ENCODE measurements at regions not wholly inside any gene's neighbourhood (a gene's known extent, or its start where the extent isn't known, plus 50 kb on each side); places are given as distances from the start of the nearest gene placed in this dataset.

DNA sequence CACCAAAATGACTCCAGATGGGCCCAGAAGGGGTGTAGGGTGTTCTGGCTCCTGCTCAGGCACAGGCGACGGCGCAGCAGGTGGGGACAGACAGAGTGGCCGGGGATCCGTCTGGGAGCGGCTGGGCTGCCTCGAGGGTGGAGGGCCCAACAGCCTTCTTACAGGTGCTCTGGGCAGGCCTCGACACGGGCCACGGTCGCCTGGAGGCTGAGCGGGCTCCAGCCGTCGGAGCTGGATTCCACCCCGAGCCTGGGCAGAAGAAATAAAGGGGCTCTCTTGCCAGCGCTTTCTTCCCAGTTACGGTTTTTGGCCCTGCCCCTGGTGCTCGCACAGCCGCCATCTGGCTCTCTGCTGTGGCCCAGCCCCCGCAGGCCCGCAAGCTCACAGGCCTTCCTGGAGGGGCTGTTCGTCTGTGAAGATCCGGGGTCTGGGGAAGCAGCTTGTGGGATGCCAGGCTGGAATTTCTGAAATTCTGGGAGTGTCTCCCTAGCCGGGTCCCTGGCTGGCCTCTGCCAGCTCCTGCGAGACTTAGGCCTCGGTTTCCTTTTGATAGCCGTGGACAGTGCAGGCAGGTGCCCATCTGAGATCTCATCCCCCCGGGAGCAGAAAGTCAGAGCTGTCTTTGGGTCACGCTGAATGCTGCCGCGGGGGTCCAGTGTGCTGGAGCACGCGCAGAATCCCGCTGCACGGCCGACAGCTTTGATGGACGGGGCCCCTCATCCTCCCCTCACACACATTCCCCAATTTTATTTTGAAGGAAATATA is 122.7 kb downstream of the PAPOLA start:
- TF ChIP-seq, protein P1, sequence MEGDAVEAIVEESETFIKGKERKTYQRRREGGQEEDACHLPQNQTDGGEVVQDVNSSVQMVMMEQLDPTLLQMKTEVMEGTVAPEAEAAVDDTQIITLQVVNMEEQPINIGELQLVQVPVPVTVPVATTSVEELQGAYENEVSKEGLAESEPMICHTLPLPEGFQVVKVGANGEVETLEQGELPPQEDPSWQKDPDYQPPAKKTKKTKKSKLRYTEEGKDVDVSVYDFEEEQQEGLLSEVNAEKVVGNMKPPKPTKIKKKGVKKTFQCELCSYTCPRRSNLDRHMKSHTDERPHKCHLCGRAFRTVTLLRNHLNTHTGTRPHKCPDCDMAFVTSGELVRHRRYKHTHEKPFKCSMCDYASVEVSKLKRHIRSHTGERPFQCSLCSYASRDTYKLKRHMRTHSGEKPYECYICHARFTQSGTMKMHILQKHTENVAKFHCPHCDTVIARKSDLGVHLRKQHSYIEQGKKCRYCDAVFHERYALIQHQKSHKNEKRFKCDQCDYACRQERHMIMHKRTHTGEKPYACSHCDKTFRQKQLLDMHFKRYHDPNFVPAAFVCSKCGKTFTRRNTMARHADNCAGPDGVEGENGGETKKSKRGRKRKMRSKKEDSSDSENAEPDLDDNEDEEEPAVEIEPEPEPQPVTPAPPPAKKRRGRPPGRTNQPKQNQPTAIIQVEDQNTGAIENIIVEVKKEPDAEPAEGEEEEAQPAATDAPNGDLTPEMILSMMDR (IDR thresholded peaks at IDR 0.05; ENCODE audit: poor library complexity): no peak
- TF ChIP-seq EZH2 (IDR thresholded peaks at IDR 0.05; ENCODE audit: borderline replicate concordance) (no peak), EZH2phosphoT487 (IDR thresholded peaks at IDR 0.05; ENCODE audit: low read depth, severe bottlenecking, unreplicated experiment) (no peak)
- Histone ChIP-seq H3K36me3 (replicated peaks; ENCODE audit: insufficient read depth, low read depth) (no peaks in the 10 kb centered on the region), H3K27ac (no peak overlapping the region), H4K20me1 (ENCODE audit: insufficient read depth, poor library complexity, severe bottlenecking) (no peaks in the 10 kb centered on the region), H3K4me2 (no peak overlapping the region), H3K4me1 (ENCODE audit: insufficient read depth) (no peaks in the 10 kb centered on the region), H3K27me3 (peaks cover 3% of the 10 kb centered on the region), H3K9me2 (replicated peaks; ENCODE audit: insufficient read depth) (no peaks in the 10 kb centered on the region), H3K4me3 (no peak overlapping the region), H3K79me2 (no peaks in the 10 kb centered on the region), H3K9me3 (ENCODE audit: low read depth) (no peaks in the 10 kb centered on the region), H2AFZ (no peak overlapping the region)
- DNase-seq (ENCODE audit: low spot score): no peak
- 90% methylated on average over 37 of the region's 37 CpGs for WGBS (ENCODE audit: low lambda C conversion rate, missing lambda C conversion rate)

DNA sequence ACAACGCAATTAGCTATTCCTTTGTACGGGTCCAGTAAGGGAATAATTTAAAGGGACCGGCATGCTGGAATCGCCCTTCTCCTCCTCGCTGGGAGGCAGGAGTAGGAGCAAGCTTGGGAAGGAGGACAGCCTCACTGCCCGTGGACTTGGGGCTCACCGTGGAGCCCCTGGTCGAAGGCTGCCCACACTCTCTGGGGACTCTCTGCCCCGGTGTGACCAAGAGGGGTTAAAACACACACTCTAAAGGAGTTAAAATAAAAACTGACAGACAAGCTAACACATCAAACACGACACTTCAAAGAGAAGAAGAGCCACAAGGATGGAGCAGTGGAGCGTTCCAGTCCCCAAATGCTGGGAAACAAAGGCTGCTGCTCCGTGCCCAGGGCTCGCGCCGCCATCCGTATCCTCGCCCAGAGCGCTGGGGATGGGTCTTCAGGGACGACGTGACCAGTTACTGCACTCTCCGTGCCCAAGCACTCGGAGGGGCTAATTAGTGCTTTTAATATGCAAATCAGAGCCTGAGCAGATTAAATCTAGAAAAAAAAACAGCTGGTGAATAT is 123.3 kb downstream of the PAPOLA start:
- no peak for DNase-seq (ENCODE audit: low spot score)
- WGBS (ENCODE audit: low lambda C conversion rate, missing lambda C conversion rate): 81% methylated on average over 22 of the region's 22 CpGs
- Histone ChIP-seq H4K20me1 (ENCODE audit: insufficient read depth, poor library complexity, severe bottlenecking) (no peaks in the 10 kb centered on the region), H3K4me1 (ENCODE audit: insufficient read depth) (no peaks in the 10 kb centered on the region), H2AFZ (no peak overlapping the region), H3K4me3 (no peak overlapping the region), H3K36me3 (replicated peaks; ENCODE audit: insufficient read depth, low read depth) (no peaks in the 10 kb centered on the region), H3K27ac (no peak overlapping the region), H3K79me2 (no peaks in the 10 kb centered on the region), H3K4me2 (no peak overlapping the region), H3K27me3 (peaks cover 3% of the 10 kb centered on the region), H3K9me3 (ENCODE audit: low read depth) (no peaks in the 10 kb centered on the region), H3K9me2 (replicated peaks; ENCODE audit: insufficient read depth) (no peaks in the 10 kb centered on the region)
- TF ChIP-seq, protein P1 (IDR thresholded peaks at IDR 0.05; ENCODE audit: poor library complexity): no peak
- no peak for TF ChIP-seq EZH2 (IDR thresholded peaks at IDR 0.05; ENCODE audit: borderline replicate concordance)
- no peak for TF ChIP-seq EZH2phosphoT487 (IDR thresholded peaks at IDR 0.05; ENCODE audit: low read depth, severe bottlenecking, unreplicated experiment)

DNA sequence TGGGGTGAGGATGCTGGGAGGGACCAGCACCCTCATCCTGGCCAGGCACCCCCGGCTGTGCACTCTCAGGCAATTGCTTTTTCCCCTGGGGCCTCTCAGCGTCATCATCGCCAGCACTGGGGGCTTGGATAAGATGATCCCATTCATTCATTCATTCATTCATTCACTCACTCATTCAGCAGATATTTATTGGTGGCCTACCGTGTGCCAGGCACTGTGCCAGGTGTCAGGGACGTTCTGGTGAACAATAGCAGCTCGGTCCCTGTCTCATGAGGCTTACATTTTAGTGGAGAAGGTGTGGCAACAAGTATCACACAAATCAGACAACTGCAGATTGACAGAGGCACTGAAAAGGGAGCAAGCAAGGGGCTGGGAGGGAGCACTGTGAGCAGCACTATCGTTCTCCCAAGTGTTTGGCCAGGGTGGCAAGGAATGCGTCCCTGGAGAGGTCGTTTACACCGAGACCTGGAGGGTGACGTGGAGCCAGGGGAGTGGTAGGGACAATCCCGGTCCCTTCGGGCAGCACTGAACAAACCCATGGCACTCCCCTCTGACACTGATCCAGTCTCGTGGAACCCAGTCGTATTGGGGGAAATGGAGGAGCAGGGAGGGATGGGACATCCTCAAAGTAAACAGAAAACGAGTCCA is 124.1 kb downstream of the PAPOLA start:
- H3K36me3 ChIP-seq (replicated peaks; ENCODE audit: insufficient read depth, low read depth): no peaks in the 10 kb centered on the region
- no peak overlapping the region for H2AFZ ChIP-seq
- H3K27me3 ChIP-seq: peaks cover 3% of the 10 kb centered on the region
- no peak overlapping the region for H3K4me2 ChIP-seq
- TF ChIP-seq, protein P1 (IDR thresholded peaks at IDR 0.05; ENCODE audit: poor library complexity): no peak
- TF ChIP-seq EZH2 (IDR thresholded peaks at IDR 0.05; ENCODE audit: borderline replicate concordance) (no peak), EZH2phosphoT487 (IDR thresholded peaks at IDR 0.05; ENCODE audit: low read depth, severe bottlenecking, unreplicated experiment) (no peak)
- no peaks in the 10 kb centered on the region for H3K9me3 ChIP-seq (ENCODE audit: low read depth)
- 78% methylated on average over 16 of the region's 16 CpGs for WGBS (ENCODE audit: low lambda C conversion rate, missing lambda C conversion rate)
- DNase-seq (ENCODE audit: low spot score): no peak
- H3K4me1 ChIP-seq (ENCODE audit: insufficient read depth): no peaks in the 10 kb centered on the region
- no peak overlapping the region for H3K4me3 ChIP-seq
- H3K79me2 ChIP-seq: no peaks in the 10 kb centered on the region
- H4K20me1 ChIP-seq (ENCODE audit: insufficient read depth, poor library complexity, severe bottlenecking): no peaks in the 10 kb centered on the region
- H3K27ac ChIP-seq: no peak overlapping the region
- no peaks in the 10 kb centered on the region for H3K9me2 ChIP-seq (replicated peaks; ENCODE audit: insufficient read depth)

Data from hepatocyte (in vitro differentiated cells).